ENCODE measurements at regions not wholly inside any gene's neighbourhood (a gene's known extent, or its start where the extent isn't known, plus 50 kb on each side); places are given as distances from the start of the nearest gene placed in this dataset.
"Not testable (repeated sequence)": the region's sequence is repeated elsewhere in the genome, so short reads cannot be mapped to it uniquely, and the experiment has no call there.

DNA sequence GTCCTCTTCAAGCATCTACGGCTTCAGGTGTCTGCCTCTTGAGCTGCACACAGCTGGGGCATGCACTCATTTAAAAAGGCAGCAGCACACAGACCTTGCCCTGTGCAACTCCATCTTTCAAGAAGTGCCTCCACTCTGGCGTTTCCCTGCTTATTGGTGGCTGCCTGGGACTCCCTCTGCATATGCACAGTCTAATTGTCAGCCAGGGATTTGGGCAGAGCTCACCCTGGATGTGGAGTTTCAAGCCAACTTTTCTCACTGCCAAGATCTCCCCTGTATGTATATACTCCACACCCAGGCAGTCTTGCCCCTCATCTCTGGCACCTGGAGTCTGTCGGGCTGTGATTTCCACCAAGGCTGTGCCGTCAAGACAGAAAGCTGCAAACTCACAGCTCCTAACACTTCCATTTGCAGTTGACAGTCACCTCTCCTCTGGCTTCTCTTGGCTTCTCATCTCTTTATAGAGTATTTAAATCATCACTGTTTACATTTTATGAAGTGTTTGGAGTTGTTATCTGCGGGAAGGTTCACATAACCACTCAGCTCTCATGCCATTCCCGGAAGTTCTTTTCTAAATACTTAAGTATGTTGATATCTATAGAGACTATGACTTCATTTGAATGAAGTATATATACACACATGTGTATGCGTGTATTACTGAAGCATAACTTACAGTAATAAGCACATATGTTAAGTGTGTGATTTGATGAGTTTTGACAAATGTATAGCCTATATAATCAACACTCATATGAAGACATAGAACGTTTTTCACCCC lies 128.2 kb downstream of the NPIPB11 start:
- TF ChIP-seq, protein P1, sequence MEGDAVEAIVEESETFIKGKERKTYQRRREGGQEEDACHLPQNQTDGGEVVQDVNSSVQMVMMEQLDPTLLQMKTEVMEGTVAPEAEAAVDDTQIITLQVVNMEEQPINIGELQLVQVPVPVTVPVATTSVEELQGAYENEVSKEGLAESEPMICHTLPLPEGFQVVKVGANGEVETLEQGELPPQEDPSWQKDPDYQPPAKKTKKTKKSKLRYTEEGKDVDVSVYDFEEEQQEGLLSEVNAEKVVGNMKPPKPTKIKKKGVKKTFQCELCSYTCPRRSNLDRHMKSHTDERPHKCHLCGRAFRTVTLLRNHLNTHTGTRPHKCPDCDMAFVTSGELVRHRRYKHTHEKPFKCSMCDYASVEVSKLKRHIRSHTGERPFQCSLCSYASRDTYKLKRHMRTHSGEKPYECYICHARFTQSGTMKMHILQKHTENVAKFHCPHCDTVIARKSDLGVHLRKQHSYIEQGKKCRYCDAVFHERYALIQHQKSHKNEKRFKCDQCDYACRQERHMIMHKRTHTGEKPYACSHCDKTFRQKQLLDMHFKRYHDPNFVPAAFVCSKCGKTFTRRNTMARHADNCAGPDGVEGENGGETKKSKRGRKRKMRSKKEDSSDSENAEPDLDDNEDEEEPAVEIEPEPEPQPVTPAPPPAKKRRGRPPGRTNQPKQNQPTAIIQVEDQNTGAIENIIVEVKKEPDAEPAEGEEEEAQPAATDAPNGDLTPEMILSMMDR (tag by site-specific recombination; IDR thresholded peaks at IDR 0.05) = not testable (repeated sequence)
- not testable (repeated sequence) for TF ChIP-seq ZNF248 (tag by site-specific recombination; IDR thresholded peaks at IDR 0.05); YY1 (tag by site-specific recombination; IDR thresholded peaks at IDR 0.05); ZNF544 (tag by site-specific recombination; IDR thresholded peaks at IDR 0.05); ZNF777 (tag by site-specific recombination; IDR thresholded peaks at IDR 0.05; ENCODE audit: borderline replicate concordance); ZNF2 (tag by site-specific recombination; IDR thresholded peaks at IDR 0.05); ZXDB (tag by site-specific recombination; IDR thresholded peaks at IDR 0.05); ZFP3 (tag by site-specific recombination; IDR thresholded peaks at IDR 0.05; ENCODE audit: low read depth); ZFP41 (tag by site-specific recombination; IDR thresholded peaks at IDR 0.05; ENCODE audit: borderline replicate concordance); ZBTB1 (tag by site-specific recombination; IDR thresholded peaks at IDR 0.05); ZBTB7A (tag by site-specific recombination; IDR thresholded peaks at IDR 0.05; ENCODE audit: low read depth); ZNF571 (tag by site-specific recombination; IDR thresholded peaks at IDR 0.05)
- TF ChIP-seq, protein P2, sequence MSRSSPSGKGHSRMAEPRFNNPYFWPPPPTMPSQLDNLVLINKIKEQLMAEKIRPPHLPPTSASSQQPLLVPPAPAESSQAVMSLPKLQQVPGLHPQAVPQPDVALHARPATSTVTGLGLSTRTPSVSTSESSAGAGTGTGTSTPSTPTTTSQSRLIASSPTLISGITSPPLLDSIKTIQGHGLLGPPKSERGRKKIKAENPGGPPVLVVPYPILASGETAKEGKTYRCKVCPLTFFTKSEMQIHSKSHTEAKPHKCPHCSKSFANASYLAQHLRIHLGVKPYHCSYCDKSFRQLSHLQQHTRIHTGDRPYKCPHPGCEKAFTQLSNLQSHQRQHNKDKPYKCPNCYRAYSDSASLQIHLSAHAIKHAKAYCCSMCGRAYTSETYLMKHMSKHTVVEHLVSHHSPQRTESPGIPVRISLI (tag by site-specific recombination; IDR thresholded peaks at IDR 0.05) = not testable (repeated sequence)
- TF ChIP-seq, protein P3, sequence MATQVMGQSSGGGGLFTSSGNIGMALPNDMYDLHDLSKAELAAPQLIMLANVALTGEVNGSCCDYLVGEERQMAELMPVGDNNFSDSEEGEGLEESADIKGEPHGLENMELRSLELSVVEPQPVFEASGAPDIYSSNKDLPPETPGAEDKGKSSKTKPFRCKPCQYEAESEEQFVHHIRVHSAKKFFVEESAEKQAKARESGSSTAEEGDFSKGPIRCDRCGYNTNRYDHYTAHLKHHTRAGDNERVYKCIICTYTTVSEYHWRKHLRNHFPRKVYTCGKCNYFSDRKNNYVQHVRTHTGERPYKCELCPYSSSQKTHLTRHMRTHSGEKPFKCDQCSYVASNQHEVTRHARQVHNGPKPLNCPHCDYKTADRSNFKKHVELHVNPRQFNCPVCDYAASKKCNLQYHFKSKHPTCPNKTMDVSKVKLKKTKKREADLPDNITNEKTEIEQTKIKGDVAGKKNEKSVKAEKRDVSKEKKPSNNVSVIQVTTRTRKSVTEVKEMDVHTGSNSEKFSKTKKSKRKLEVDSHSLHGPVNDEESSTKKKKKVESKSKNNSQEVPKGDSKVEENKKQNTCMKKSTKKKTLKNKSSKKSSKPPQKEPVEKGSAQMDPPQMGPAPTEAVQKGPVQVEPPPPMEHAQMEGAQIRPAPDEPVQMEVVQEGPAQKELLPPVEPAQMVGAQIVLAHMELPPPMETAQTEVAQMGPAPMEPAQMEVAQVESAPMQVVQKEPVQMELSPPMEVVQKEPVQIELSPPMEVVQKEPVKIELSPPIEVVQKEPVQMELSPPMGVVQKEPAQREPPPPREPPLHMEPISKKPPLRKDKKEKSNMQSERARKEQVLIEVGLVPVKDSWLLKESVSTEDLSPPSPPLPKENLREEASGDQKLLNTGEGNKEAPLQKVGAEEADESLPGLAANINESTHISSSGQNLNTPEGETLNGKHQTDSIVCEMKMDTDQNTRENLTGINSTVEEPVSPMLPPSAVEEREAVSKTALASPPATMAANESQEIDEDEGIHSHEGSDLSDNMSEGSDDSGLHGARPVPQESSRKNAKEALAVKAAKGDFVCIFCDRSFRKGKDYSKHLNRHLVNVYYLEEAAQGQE (tag by site-specific recombination; IDR thresholded peaks at IDR 0.05) = not testable (repeated sequence)
